ENCODE measurements at regions not wholly inside any gene's neighbourhood (a gene's known extent, or its start where the extent isn't known, plus 50 kb on each side); places are given as distances from the start of the nearest gene placed in this dataset.

DNA sequence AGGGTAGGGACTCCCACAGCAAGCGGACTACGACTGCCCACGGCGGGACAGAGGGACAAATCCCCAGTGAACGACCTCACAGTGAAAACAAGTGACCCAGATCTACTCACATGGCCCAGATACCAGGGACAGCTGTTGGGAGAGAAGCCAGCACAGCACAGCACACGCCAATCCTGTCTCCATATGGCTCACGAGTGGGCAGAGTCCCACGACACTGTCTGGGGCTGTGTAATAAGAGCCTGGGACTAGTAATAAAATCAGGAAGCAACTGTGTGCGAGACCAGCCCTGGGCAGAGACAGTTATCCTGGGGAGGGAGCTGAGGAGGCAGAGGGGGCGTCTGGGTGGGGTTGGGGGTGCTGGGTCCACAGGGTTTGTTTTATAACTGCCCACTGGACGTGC is 385.0 kb downstream of the CTTN start:
- Histone ChIP-seq H2AFZ (ENCODE audit: low read length) (no peak overlapping the region), H3K9ac (ENCODE audit: insufficient read depth, low read depth, low read length) (no peak overlapping the region), H3K4me1 (ENCODE audit: insufficient read depth, low read length) (no peaks in the 10 kb centered on the region), H3K27ac (ENCODE audit: extremely low read length, insufficient read depth, low read length) (no peak overlapping the region), H3K4me3 (replicated peaks in 1 of 3; ENCODE audit: insufficient read depth in 1 of 3, low read depth in 2 of 3, low read length in 3 of 3) (no peak overlapping the region), H3K79me2 (ENCODE audit: insufficient read depth, low read length) (peaks cover 2% of the 10 kb centered on the region), H3K4me2 (ENCODE audit: low read depth, low read length) (no peak overlapping the region), H4K20me1 (ENCODE audit: insufficient read depth, low read length) (peaks cover 24% of the 10 kb centered on the region), H3K9me3 (ENCODE audit: low read length) (no peaks in the 10 kb centered on the region), H3K36me3 (replicated peaks in 1 of 2; ENCODE audit: control insufficient read depth in 1 of 2, insufficient read depth in 2 of 2, low read length in 2 of 2) (peaks cover 8 to 20% of the 10 kb centered on the region in 2 experiments; a peak in 4 of 5 replicates), H3K27me3 (ENCODE audit: control insufficient read depth in 1 of 2, insufficient read depth in 2 of 2, low read length in 2 of 2) (no peaks in the 10 kb centered on the region)
- in situ Hi-C loops (cut with HindIII; ENCODE audit: extremely low pct_ligation_motif_present, low pct_unique_long_range_greater_than_20kb) (no loop called here), intact Hi-C loops (cut with micrococcal nuclease; ENCODE audit: unreplicated experiment) (no loop called here)
- FAIRE-seq (no peak), DNase-seq (ENCODE audit: low spot score) (no peak), ATAC-seq (no peak)
- POLR2A ChIA-PET, result no interaction called here
- BruUV-seq (replicated peaks), result no TSS peak
- CTCF ChIA-PET (ENCODE audit: low intra/inter-chr PET ratio, low total read pairs), result no interaction called here
- no peak for TF ChIP-seq PPARG (CRISPR knock-in tag; conservative IDR thresholded peaks at IDR 0.05)
- no peak for TF ChIP-seq DRAP1 (CRISPR knock-in tag; IDR thresholded peaks at IDR 0.05)
- TF ChIP-seq MXD4 (CRISPR knock-in tag; IDR thresholded peaks at IDR 0.05), result no peak
- TF ChIP-seq ARNT (IDR thresholded peaks at IDR 0.05), result no peak
- TF ChIP-seq RBAK (CRISPR knock-in tag; IDR thresholded peaks at IDR 0.05), result no peak
- no peak for TF ChIP-seq HNRNPL (IDR thresholded peaks at IDR 0.05; ENCODE audit: low read depth, low read length)
- TF ChIP-seq, protein P1, sequence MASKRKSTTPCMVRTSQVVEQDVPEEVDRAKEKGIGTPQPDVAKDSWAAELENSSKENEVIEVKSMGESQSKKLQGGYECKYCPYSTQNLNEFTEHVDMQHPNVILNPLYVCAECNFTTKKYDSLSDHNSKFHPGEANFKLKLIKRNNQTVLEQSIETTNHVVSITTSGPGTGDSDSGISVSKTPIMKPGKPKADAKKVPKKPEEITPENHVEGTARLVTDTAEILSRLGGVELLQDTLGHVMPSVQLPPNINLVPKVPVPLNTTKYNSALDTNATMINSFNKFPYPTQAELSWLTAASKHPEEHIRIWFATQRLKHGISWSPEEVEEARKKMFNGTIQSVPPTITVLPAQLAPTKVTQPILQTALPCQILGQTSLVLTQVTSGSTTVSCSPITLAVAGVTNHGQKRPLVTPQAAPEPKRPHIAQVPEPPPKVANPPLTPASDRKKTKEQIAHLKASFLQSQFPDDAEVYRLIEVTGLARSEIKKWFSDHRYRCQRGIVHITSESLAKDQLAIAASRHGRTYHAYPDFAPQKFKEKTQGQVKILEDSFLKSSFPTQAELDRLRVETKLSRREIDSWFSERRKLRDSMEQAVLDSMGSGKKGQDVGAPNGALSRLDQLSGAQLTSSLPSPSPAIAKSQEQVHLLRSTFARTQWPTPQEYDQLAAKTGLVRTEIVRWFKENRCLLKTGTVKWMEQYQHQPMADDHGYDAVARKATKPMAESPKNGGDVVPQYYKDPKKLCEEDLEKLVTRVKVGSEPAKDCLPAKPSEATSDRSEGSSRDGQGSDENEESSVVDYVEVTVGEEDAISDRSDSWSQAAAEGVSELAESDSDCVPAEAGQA (IDR thresholded peaks at IDR 0.05; ENCODE audit: low read depth), result no peak
- TF ChIP-seq, protein P1 (CRISPR knock-in tag; IDR thresholded peaks at IDR 0.05; ENCODE audit: borderline replicate concordance), result no peak
- TF ChIP-seq ZFAT (CRISPR knock-in tag; conservative IDR thresholded peaks at IDR 0.05), result no peak
- TF ChIP-seq, protein P2, sequence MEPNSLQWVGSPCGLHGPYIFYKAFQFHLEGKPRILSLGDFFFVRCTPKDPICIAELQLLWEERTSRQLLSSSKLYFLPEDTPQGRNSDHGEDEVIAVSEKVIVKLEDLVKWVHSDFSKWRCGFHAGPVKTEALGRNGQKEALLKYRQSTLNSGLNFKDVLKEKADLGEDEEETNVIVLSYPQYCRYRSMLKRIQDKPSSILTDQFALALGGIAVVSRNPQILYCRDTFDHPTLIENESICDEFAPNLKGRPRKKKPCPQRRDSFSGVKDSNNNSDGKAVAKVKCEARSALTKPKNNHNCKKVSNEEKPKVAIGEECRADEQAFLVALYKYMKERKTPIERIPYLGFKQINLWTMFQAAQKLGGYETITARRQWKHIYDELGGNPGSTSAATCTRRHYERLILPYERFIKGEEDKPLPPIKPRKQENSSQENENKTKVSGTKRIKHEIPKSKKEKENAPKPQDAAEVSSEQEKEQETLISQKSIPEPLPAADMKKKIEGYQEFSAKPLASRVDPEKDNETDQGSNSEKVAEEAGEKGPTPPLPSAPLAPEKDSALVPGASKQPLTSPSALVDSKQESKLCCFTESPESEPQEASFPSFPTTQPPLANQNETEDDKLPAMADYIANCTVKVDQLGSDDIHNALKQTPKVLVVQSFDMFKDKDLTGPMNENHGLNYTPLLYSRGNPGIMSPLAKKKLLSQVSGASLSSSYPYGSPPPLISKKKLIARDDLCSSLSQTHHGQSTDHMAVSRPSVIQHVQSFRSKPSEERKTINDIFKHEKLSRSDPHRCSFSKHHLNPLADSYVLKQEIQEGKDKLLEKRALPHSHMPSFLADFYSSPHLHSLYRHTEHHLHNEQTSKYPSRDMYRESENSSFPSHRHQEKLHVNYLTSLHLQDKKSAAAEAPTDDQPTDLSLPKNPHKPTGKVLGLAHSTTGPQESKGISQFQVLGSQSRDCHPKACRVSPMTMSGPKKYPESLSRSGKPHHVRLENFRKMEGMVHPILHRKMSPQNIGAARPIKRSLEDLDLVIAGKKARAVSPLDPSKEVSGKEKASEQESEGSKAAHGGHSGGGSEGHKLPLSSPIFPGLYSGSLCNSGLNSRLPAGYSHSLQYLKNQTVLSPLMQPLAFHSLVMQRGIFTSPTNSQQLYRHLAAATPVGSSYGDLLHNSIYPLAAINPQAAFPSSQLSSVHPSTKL (CRISPR knock-in tag; IDR thresholded peaks at IDR 0.05), result no peak
- no peak for TF ChIP-seq RBM39 (IDR thresholded peaks at IDR 0.05; ENCODE audit: low read depth, low read length, poor library complexity, severe bottlenecking)
- TF ChIP-seq ZNF768 (CRISPR knock-in tag; IDR thresholded peaks at IDR 0.05), result no peak
- 95% methylated on average over 11 of the region's 11 CpGs for WGBS (ENCODE audit: low lambda C conversion rate)
